Right ventricle myocardium inferior (tissue), 1 donor: ENCODE measurements at regions not wholly inside any gene's neighbourhood (a gene's known extent, or its start where the extent isn't known, plus 50 kb on each side); places are given as distances from the start of the nearest gene placed in this dataset.
A peak's percentile ranks its signal among the peaks of the same experiment; 100 is the strongest.

ENCODE experiments used
- ATAC-seq: fragments of 200-7000 bp; cut with Tn5 transposase; one replicate; pipeline ENCODE4 v1.9.1; 2020; ENCODE audit warnings: mild to moderate bottlenecking, moderate library complexity
- DNase-seq: peaks from one replicate; pipeline ENCODE4 v3.0.0; 2021; ENCODE audit errors: missing footprints
- intact Hi-C: fragments of 100-400 bp; cut with DNase I; formaldehyde crosslinking; loops from one replicate; pipeline ENCODE4 v1.11.0; 2022
- donor health status: DM: no; HTN: yes; CAD: no; lungs with severe emphysema.

DNA sequence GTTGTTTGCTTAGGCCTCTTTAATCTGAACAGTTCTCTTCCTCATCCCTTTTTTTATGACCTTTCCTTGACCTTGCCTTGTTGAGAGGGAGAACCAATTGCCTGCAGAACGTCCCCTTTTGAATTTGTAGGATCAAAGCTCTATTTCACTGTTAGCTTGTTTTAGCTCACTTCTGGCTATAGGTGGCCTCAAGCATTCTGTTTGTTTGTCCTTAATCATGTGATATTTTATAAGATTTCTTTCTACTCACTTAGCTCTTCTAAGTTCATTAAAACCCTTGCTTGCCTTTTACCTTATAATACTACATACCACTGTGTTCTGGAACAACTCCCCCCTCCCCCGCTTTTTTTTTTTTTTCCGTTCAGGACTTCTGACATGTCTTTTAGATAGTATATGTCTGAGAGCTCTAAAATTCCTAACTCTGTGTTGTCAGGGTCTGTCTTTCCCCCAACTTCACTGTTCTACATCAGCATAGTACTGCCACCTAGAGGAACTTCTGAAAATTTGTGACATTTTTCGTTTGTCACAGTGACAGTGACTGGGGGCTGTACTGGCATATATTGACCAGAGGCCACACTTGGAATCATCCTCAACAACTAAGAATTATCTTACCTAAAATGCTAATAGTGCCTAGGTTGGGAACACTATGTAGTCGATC is 128.5 kb downstream of the LARP7 start:
- DNase-seq, result no peak
- intact Hi-C loops, result loop anchor here (1.0 to 5.0 kb wide), 2 partner anchors 130 to 172 kb away; no protein-coding TSS in a partner anchor
- ATAC-seq, result peak; percentile 59

DNA sequence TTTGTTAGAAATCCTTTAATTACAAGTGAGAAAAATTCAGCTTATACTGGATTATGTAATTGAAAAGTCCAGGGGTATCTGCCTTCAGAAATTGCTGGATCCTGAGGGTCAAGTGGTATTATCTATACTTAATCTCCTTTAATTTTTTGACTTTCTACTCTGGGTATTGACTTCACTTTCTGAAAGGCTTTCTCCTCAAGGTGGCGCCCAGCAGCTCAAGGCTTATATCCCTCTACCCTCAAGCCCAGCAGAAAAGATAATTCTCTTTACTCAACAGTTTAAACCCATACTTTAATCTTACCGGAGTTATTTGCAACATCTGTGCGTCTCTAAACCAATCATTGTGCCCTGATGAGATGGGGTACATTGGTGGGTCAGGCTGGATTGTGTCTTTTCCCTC is 129.5 kb downstream of the LARP7 start:
- intact Hi-C loops, result loop anchor here (5.0 kb wide), 1 partner anchor 171 kb away; no protein-coding TSS in a partner anchor
- DNase-seq, result no peak
- ATAC-seq, result no peak

DNA sequence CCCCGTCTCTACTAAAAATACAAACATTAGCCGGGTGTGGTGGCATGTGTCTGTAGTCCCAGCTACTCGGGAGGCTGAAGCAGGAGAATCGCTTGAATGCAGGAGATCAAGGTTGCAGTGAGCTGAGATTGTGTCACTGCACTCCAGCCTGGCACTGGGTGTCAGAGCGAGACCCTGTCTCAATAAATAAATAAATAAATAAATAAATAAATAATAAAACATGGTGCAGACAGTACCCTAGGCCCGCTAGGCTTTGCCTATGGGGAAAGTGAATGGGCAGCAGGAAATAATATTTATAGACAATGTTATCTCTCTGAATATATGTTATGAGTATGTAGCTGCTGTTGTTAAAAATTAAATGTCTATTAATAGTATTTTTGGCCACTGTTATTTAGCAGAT is 130.4 kb downstream of the LARP7 start:
- DNase-seq (no peak), ATAC-seq (no peak)
- intact Hi-C loops, result loop anchor here (5.0 kb wide), 1 partner anchor 170 kb away; no protein-coding TSS in a partner anchor

- intact Hi-C loops, result no loop called here
- ATAC-seq (no peak), DNase-seq (no peak)
Measured at GRCh38 chr4:112770114-112770513, 133.2 kb downstream of the LARP7 start.

GRCh38 chr4:112775801-112776200 is 138.9 kb downstream of the LARP7 start:
- no peak for ATAC-seq
- intact Hi-C loops, result no loop called here
- DNase-seq, result no peak

DNA sequence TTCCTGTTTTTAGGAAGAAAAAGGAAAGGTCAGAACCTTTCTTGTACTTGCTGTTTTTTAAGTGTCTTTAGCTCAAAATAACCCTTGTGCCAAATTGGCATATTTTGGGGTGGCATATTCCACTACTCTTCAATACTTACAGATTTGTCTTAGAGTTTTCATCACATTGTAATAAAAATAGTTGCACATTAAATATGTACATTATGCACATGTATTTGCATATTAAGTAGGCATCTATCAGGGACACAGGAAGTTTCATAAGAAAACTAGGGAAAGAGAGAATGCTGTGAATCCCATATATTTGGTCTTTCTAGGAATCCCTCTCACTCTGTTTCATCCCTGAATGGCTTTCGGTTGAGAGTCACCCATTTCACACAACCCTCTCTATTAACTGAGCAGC is 139.6 kb downstream of the LARP7 start:
- intact Hi-C loops, result no loop called here
- ATAC-seq (no peak), DNase-seq (no peak)

GRCh38 chr4:112778520-112778919 is 141.6 kb downstream of the LARP7 start:
- intact Hi-C loops, result no loop called here
- DNase-seq (no peak), ATAC-seq (no peak)

- no peak for ATAC-seq
- intact Hi-C loops, result no loop called here
- DNase-seq, result no peak
Measured at GRCh38 chr4:112793033-112793432, 156.1 kb downstream of the LARP7 start.

GRCh38 chr4:112800001-112800400 is 163.1 kb downstream of the LARP7 start:
- intact Hi-C loops, result no loop called here
- no peak for ATAC-seq
- DNase-seq, result no peak

DNA sequence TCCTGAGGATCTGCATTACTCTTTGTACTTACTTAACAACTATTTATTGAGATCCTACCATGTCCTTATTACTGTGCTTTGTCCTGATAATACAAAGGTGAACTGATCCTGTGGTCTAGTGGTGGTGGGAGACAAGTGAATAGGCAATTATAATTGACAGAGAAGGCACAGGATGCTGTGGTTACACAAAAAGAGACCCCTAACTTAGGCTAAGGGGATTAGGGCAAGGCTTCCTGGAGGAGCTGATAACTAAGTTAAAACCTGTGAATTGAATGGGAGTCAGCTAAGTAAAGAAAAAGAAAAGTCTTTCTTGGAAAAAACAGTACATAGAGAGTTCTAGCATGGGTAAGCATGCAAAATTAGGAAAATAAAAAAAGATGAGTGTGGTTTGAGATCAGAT is 164.4 kb downstream of the LARP7 start:
- DNase-seq, result no peak
- intact Hi-C loops, result no loop called here
- ATAC-seq, result no peak

DNA sequence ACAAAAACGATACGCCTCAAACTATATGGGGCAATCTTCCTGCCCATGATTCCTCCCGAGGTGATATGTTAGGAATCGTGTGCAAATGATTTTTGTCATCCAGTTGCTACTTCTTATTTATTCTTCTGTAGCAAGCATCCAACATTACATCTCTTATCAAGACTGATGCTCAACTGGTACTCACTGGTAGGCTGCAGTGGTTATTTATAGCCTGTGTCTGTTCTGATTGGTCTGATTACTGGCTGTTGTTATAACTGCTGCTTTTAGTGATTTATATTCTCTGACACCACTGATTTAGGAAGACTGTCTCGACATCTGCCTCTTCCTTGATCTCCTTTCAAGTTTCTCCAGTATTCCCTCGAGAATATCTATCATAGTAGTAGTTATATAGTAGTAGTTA is 165.8 kb downstream of the LARP7 start:
- no peak for ATAC-seq
- no peak for DNase-seq
- intact Hi-C loops, result no loop called here

- intact Hi-C loops, result no loop called here
- ATAC-seq, result no peak
- no peak for DNase-seq
Measured at GRCh38 chr4:112807083-112807482, 170.1 kb downstream of the LARP7 start.

DNA sequence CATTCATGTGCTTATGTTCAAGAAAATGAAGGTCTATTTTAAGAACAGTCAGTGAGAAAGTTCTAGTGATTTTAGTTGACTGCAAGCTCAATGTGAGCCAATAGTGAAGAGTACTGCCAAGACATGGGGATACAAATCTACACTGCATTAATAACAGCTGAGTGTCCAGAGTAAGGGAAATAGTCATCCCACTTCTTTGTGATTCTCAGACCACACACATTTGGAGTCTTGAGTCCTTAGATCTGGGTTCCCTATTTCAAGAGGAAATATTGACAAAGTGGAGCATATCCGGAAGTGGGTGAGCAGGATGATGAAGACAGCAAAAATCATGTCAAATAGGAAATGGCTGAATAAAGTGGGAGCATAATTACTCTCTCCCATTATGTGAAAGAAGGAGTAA is 171.1 kb downstream of the LARP7 start:
- intact Hi-C loops, result no loop called here
- no peak for ATAC-seq
- DNase-seq, result no peak

- intact Hi-C loops, result no loop called here
Measured at GRCh38 chr4:112813790-112814189, 176.8 kb downstream of the LARP7 start.

DNA sequence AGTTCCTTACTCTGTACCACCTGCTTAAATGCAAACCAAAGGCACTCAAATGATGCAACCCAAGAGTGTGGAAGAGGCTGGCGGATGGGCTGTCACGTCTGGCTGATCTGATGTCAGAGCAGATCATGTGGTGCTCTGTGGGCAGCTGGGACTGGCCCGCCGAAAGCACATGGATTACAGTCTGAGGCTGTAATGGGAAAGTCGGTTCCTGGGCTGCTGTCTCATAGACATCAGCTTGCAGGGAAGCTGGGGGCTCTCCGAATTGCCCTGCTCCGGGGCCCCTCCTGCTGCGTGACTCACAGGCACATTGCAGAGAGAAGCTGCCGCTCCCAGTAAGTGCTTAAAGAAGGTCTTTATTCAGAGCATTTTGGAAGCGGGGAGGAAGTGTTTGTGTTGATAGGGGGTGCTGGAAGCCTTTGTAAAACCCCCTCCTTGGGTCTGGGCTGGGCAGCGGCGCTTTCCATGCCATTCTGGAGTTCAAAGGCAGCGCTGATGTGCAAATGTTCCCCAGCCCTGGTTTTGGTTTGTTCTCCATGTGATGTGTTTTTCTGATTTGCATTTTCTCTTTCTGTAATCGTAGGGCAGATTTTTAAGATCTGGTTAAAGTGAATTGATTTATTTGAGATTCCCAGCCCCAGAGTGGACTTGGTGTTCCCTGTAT is 181.1 kb downstream of the LARP7 start:
- DNase-seq (peak; percentile 73), ATAC-seq (peak; percentile 87)
- intact Hi-C loops, result no loop called here

More at GRCh38 chr4:112813790-112814189, 176.8 kb downstream of the LARP7 start:
- no peak for DNase-seq
- ATAC-seq, result no peak

DNA sequence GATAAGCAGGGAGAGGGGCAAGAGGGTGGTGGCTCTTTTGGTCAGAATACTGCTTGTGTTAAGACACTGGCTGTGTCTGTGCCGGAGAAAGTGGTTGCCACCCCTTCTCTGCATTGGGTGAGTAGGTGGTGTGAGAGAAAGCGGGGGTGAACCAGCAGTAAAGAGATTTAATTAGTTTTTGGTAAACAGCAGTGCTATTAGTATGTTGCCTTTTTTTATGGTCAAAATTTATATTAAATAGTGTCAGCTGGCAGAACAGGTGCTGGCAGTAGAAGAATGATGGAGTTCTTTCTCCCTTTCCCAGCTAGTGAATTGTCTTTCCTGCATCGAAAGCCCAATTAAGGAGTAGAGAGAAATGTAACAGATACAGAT is 181.6 kb downstream of the LARP7 start:
- ATAC-seq (no peak), DNase-seq (no peak)
- intact Hi-C loops, result no loop called here

DNA sequence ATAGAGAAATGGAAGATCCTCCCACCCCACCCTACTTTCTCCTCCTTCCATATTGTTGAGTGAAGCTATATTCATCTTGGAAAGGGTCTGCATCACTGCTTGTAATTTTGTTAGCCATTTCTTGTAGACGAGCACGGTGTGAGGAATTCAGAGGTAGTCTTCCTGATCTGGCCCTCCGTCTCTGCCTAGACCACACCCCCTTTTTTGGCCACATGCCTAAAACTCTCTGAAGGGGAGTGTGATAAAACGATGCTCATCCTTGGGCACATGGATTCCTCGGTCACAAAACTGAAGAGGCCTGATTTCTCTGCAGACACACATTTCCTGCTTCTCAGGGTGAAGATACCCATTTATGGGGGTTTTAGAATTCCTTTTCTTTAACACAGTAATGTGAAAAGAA is 182.8 kb downstream of the LARP7 start:
- no peak for ATAC-seq
- no peak for DNase-seq
- intact Hi-C loops, result no loop called here

DNA sequence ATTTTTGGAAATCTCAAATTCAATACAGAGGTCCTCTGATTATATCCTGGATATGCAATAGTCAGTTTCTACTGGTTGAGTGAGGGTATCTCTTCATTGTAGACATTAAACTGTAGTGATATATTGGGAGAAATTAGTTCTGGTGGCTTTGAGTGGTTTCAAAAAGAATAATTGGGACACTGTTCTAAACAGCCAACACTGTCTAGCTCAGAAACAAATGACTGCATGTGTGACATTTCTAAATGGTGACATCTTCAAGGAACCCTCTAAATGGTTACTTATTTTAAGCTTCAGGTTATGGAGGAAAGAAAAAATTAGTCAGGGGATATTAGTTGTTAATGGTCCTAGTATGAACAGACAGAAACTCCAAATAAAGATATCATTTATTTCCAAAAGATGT is 186.2 kb downstream of the LARP7 start:
- no peak for DNase-seq
- intact Hi-C loops, result no loop called here
- no peak for ATAC-seq

GRCh38 chr4:112823606-112824005 is 186.7 kb downstream of the LARP7 start:
- ATAC-seq (no peak), DNase-seq (no peak)
- intact Hi-C loops, result no loop called here

DNA sequence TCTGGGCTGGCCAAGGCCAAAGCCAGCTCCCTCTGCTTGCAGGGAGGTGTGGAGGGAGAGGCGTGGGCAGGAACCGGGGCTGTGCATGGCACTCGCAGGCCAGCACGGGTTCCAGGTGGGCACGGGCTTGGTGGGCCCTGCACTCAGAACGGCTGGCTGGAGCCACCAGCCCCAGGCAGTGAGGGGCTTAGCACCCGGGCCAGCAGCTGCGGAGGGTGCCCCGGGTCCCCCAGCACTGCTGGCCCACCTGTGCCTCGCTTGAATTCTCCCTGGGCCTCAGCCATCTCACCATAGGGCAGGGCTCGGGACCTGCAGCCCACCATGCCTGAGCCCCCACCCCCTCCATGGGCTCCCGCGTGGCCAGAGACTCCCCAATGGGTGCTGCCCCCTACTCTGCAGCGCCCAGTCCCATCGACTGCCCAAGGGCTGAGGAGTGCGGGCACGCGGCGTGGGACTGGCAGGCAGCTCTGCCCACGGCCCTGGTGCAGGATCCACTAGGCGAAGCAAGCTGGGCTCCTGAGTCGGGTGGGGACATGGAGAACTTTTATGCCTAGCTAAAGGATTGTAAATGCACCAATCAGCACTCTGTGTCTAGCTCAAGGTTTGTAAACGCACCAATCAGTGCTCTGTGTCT is 193.9 kb downstream of the LARP7 start:
- intact Hi-C loops, result no loop called here
- no peak for DNase-seq

More for the DNA sequence above, 193.9 kb downstream of the LARP7 start:
- ATAC-seq, result no peak
